HUDEP-2 (cell line): ENCODE measurements at regions not wholly inside any gene's neighbourhood (a gene's known extent, or its start where the extent isn't known, plus 50 kb on each side); places are given as distances from the start of the nearest gene placed in this dataset.
"Not testable (repeated sequence)": the region's sequence is repeated elsewhere in the genome, so short reads cannot be mapped to it uniquely, and the experiment has no call there.

ENCODE experiments used
- DNase-seq, 76 experiments: peaks; one replicate each; lab custom pipeline; 2025; ENCODE audit not compliant: unreplicated experiment in 76 of 76; lab: John Stamatoyannopoulos, UW

- DNase-seq = no peak
Measured at GRCh38 chr9:84500826-84501225, 160.3 kb upstream of the SLC28A3 start.

GRCh38 chr9:84501587-84501986, 161.0 kb upstream of the SLC28A3 start:
- DNase-seq = no peak

GRCh38 chr9:84502066-84502465, 161.5 kb upstream of the SLC28A3 start:
- no peak for DNase-seq

- DNase-seq = no peak
Measured at GRCh38 chr9:84504360-84504759, 163.8 kb upstream of the SLC28A3 start.

- no peak for DNase-seq
Measured at GRCh38 chr9:84511651-84512050, 157.9 kb upstream of the NTRK2 start.

GRCh38 chr9:84512493-84512892, 157.0 kb upstream of the NTRK2 start:
- no peak for DNase-seq

GRCh38 chr9:84513473-84513872, 156.1 kb upstream of the NTRK2 start:
- no peak for DNase-seq

- no peak for DNase-seq
Measured at GRCh38 chr9:84513979-84514378, 155.6 kb upstream of the NTRK2 start.

- DNase-seq = no peak
Measured at GRCh38 chr9:84514421-84514820, 155.1 kb upstream of the NTRK2 start.

GRCh38 chr9:84517026-84517425, 152.5 kb upstream of the NTRK2 start:
- DNase-seq = no peak

- DNase-seq = no peak
Measured at GRCh38 chr9:84519413-84519812, 150.1 kb upstream of the NTRK2 start.

GRCh38 chr9:84521208-84521607, 148.3 kb upstream of the NTRK2 start:
- no peak for DNase-seq

- DNase-seq = not testable (repeated sequence)
Measured at GRCh38 chr9:84526211-84526610, 143.3 kb upstream of the NTRK2 start.

GRCh38 chr9:84527060-84527720, 142.3 kb upstream of the NTRK2 start:
- DNase-seq = not testable (repeated sequence)

- not testable (repeated sequence) for DNase-seq
Measured at GRCh38 chr9:84535973-84536372, 133.6 kb upstream of the NTRK2 start.

- DNase-seq = no peak
Measured at GRCh38 chr9:84538879-84539278, 130.7 kb upstream of the NTRK2 start.

- DNase-seq = no peak
Measured at GRCh38 chr9:84542554-84542953, 127.0 kb upstream of the NTRK2 start.

GRCh38 chr9:84554069-84554664, 115.4 kb upstream of the NTRK2 start:
- DNase-seq = no peak

GRCh38 chr9:84556556-84556955, 113.0 kb upstream of the NTRK2 start:
- no peak for DNase-seq

GRCh38 chr9:84557751-84558150, 111.8 kb upstream of the NTRK2 start:
- no peak for DNase-seq

- DNase-seq = no peak
Measured at GRCh38 chr9:84563691-84564090, 105.8 kb upstream of the NTRK2 start.

- DNase-seq = no peak
Measured at GRCh38 chr9:84567805-84568204, 101.7 kb upstream of the NTRK2 start.
